NCI-H748 (cell line): ENCODE measurements at regions not wholly inside any gene's neighbourhood (a gene's known extent, or its start where the extent isn't known, plus 50 kb on each side); places are given as distances from the start of the nearest gene placed in this dataset.
"Not testable (repeated sequence)": the region's sequence is repeated elsewhere in the genome, so short reads cannot be mapped to it uniquely, and the experiment has no call there.

Experiments used
- DNase-seq: peaks from one replicate; lab custom pipeline; 2025; ENCODE audit not compliant: unreplicated experiment; lab: John Stamatoyannopoulos, UW

GRCh38 chr3:95789111-95789510, 1025.3 kb upstream of the EPHA6 start:
- DNase-seq = no peak

GRCh38 chr3:95797081-95797480, 1017.3 kb upstream of the EPHA6 start:
- DNase-seq = no peak

GRCh38 chr3:95798628-95799027, 1015.8 kb upstream of the EPHA6 start:
- DNase-seq = no peak

DNA sequence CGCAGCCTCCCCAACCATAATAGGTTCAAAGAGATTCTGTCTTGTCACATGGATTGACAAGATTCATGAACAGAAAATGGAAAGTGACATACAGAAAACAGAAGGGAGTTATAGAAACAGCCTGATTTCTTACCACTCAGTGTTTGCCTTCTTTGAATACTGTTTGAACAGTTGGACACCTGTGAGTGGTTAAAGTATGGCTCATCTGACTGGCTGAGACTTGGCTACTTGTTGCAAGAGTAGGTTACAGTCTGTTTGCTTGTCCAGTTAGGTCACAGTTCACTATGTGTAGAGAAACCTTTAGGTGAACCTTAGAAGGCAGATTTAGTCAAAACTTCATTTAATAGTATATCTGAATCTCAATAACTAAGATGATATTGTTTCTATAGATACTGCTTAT, 1003.9 kb upstream of the EPHA6 start:
- DNase-seq = no peak

- DNase-seq = no peak
These were observed 1001.1 kb upstream of the EPHA6 start for GRCh38 chr3:95813244-95813643.

- no peak for DNase-seq
These were observed 998.6 kb upstream of the EPHA6 start for GRCh38 chr3:95815828-95816227.

GRCh38 chr3:95826419-95826818, 988.0 kb upstream of the EPHA6 start:
- no peak for DNase-seq

DNA sequence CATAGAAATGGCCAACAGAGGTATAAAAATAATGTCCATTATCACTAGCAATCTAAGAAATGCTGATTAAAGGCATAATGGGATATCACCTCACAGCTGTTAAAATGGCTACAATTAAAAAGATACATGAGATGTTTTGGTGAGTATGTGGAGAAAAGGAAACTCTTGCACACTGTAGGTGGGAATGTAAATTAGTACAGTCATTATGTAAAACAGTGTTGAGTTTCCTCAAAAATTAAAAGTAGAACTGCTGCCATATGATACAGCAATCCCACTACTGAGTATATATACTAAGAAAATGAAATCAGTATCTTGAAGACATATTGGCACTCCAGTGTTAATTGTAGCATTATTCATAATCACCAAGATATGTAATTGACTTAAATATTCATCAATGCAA, 982.2 kb upstream of the EPHA6 start:
- no peak for DNase-seq

DNA sequence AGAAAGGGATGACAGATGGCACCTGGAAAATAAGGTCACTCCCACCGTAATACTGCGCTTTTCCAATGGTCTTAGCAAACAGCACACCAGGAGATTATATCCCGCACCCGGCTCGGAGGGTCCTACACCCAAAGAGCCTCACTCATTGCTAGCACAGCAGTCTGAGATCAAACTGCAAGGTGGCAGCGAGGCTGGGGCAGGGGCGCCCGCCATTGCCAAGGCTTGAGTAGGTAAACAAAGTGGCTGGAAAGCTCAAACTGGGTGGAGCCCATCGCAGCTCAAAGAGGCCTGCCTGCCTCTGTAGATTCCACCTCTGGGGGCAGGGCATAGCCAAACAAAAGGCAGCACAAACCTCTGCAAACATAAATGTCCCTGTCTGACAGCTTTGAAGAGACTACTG, 953.8 kb upstream of the EPHA6 start:
- DNase-seq = not testable (repeated sequence)

DNA sequence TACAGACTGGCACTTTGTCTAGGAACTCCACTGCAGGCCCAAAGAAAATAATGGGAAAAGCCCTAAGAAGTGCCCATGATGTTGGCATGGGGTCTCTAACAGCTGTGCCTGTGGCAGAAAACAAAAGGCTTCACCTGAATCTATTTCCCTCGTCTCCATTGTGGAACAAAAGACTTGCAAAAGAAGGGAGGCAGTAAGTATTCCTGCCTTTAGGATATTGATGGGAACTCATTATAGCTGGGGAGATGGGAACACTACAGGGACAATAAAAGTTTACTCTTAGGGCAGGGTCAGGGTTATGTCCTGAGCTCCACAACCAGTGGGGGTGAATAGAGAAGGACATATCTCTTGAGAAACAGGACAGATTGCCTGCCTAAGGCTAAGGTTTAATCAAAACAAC, 930.6 kb upstream of the EPHA6 start:
- no peak for DNase-seq

DNA sequence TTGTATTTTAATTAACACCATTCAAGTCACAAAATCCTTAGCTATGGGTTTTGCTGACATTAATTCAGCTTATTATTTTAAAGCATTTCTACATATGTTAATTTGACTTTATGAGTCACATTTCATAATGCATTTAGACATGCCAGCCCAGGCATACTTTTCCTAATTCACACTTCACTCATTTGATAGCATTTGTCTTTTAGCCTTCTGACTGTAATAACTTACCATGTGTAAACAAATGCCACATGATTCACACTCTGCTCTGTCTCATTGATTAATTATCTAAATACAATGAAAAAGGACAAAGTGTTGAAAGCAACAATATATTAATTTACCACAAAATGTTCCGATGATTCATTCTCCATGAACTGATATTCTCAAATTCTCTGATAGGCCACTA, 927.8 kb upstream of the EPHA6 start:
- DNase-seq = no peak

DNA sequence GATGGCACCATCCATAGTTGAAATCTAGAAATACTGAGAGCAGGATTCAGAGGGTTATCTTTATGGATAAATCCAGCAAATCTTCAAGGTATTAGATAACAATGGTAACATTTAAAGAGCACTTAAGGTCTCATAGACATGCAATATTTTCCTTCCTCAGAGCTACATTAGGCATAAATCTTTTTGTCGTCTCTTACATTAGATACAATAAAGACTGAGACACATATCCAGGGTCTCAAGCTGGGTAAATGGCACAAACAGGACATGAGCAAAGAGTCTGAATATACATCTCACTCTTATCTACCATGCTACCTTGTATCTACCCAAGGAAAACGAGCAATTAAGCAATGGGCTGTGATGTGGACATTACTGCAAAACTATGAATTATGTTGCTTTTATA, 927.3 kb upstream of the EPHA6 start:
- no peak for DNase-seq

- DNase-seq = no peak
These were observed 919.6 kb upstream of the EPHA6 start for GRCh38 chr3:95894820-95895219.

- DNase-seq = no peak
These were observed 914.9 kb upstream of the EPHA6 start for GRCh38 chr3:95899494-95899893.

DNA sequence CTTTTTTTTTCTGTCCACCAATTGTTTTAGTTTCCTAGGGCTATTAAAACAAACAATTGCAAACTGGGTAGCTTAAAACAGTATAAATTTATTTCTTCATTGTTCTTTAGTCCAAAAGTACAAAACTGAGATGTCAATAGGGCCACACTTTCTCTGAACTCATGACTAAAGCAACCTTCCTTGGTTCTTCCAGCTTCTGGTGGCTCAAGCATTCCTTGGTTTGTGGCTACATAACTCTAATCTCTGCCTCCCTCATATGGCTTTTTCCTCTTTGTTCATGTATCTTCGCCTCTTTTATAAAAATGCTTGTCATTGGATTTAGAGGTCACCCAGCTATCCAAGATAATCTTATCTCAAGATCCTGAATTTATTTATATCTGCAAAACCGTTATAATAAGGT, 914.5 kb upstream of the EPHA6 start:
- no peak for DNase-seq

DNA sequence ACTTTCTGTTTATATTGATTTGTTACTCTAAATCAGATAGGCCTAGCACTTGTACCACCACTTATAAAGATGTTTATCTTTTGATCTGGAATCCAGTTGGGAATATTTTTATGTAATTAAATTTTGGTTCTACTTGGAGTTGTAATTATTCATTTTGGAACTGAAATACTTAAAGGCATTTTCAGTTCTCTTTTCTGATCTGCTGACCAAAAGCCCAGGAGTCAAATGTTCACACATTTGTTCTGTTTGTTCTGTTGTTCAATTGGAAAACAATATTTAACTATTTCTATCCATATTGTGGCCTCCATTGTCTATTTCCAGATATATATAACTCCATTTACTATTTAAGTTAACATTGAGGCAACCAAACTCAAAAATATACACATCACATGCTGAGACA, 912.4 kb upstream of the EPHA6 start:
- no peak for DNase-seq

- DNase-seq = no peak
These were observed 909.2 kb upstream of the EPHA6 start for GRCh38 chr3:95905182-95905581.

- no peak for DNase-seq
These were observed 902.6 kb upstream of the EPHA6 start for GRCh38 chr3:95911767-95912166.

- no peak for DNase-seq
These were observed 890.7 kb upstream of the EPHA6 start for GRCh38 chr3:95923496-95924210.

GRCh38 chr3:95926904-95927501, 887.4 kb upstream of the EPHA6 start:
- DNase-seq = no peak

GRCh38 chr3:95934181-95934580, 880.2 kb upstream of the EPHA6 start:
- DNase-seq = no peak

GRCh38 chr3:95939235-95939809, 875.1 kb upstream of the EPHA6 start:
- peak; percentile 48 for DNase-seq
